ENCODE measurements at regions not wholly inside any gene's neighbourhood (a gene's known extent, or its start where the extent isn't known, plus 50 kb on each side); places are given as distances from the start of the nearest gene placed in this dataset.

- TF ChIP-seq EZH2 (IDR thresholded peaks at IDR 0.05; ENCODE audit: borderline replicate concordance, insufficient read depth, low read depth, low read length, poor library complexity, severe bottlenecking) (no peak), CTCF (IDR thresholded peaks at IDR 0.05) (no peak)
Observed at GRCh38 chr7:92955081-92955480, 118.7 kb upstream of the CDK6 start.

All from B cell (primary cell).